GM23248 (cell line): ENCODE measurements at regions not wholly inside any gene's neighbourhood (a gene's known extent, or its start where the extent isn't known, plus 50 kb on each side); places are given as distances from the start of the nearest gene placed in this dataset.
"Not testable (repeated sequence)": the region's sequence is repeated elsewhere in the genome, so short reads cannot be mapped to it uniquely, and the experiment has no call there.

ENCODE experiments used
- DNase-seq: peaks from one replicate; pipeline ENCODE4 v3.0.0-alpha.2; 2015
- H2AFZ ChIP-seq: fragments of 200-600 bp; sonication (generic); 2 replicates; pipeline ENCODE4 v1.6.1; 2016; ENCODE audit warnings: antibody characterized with exemption
- H3F3A ChIP-seq: fragments of 200-600 bp; sonication (generic); 2 replicates; pipeline ENCODE4 v1.6.1; 2016; ENCODE audit warnings: mild to moderate bottlenecking, antibody characterized with exemption, mixed run types; ENCODE audit not compliant: insufficient read depth
- H3K27ac ChIP-seq: fragments of 200-600 bp; sonication (generic); 2 replicates; pipeline ENCODE4 v1.5.1; 2016; ENCODE audit warnings: mild to moderate bottlenecking
- H3K27me3 ChIP-seq: fragments of 200-600 bp; sonication (generic); replicated peaks from 2 replicates; pipeline ENCODE4 v1.6.1; 2016; ENCODE audit warnings: mild to moderate bottlenecking; ENCODE audit not compliant: insufficient read depth
- H3K36me3 ChIP-seq: fragments of 200-600 bp; sonication (generic); 2 replicates; pipeline ENCODE4 v1.6.1; 2016; ENCODE audit warnings: low read depth, mild to moderate bottlenecking
- H3K4me1 ChIP-seq: fragments of 200-600 bp; sonication (generic); 2 replicates; pipeline ENCODE4 v1.6.1; 2016; ENCODE audit warnings: mild to moderate bottlenecking; ENCODE audit not compliant: insufficient read depth
- H3K4me2 ChIP-seq: fragments of 200-600 bp; sonication (generic); one replicate; pipeline ENCODE4 v1.6.1; 2016; ENCODE audit warnings: mild to moderate bottlenecking; ENCODE audit not compliant: unreplicated experiment
- H3K4me3 ChIP-seq: fragments of 200-600 bp; sonication (generic); 2 replicates; pipeline ENCODE4 v1.5.1; 2016; ENCODE audit warnings: mild to moderate bottlenecking
- H3K79me2 ChIP-seq: fragments of 200-600 bp; sonication (generic); 2 replicates; pipeline ENCODE4 v1.6.1; 2016; ENCODE audit warnings: mild to moderate bottlenecking; ENCODE audit not compliant: insufficient read depth
- H3K9ac ChIP-seq: fragments of 200-600 bp; sonication (generic); 2 replicates; pipeline ENCODE4 v1.6.1; 2016; ENCODE audit warnings: mild to moderate bottlenecking
- H3K9me2 ChIP-seq: fragments of 200-600 bp; sonication (generic); 2 replicates; pipeline ENCODE4 v1.6.1; 2016; ENCODE audit warnings: mixed run types, mild to moderate bottlenecking, moderate library complexity; ENCODE audit not compliant: insufficient read depth
- H3K9me3 ChIP-seq: fragments of 200-600 bp; sonication (generic); one replicate; pipeline ENCODE4 v1.6.1; 2017; ENCODE audit warnings: low read depth
- H4K20me1 ChIP-seq: fragments of 200-600 bp; sonication (generic); 2 replicates; pipeline ENCODE4 v1.6.0; 2016; ENCODE audit not compliant: insufficient read depth
- EZH2 ChIP-seq: fragments of 200-600 bp; sonication (generic); IDR thresholded peaks from 2 replicates; pipeline ENCODE4 v1.6.1; 2018; ENCODE audit warnings: antibody characterized with exemption, mild to moderate bottlenecking; ENCODE audit not compliant: insufficient read depth, poor library complexity, severe bottlenecking
- EZH2phosphoT487 ChIP-seq: fragments of 200-600 bp; sonication (generic); IDR thresholded peaks from 2 replicates; pipeline ENCODE4 v1.6.1; 2018; ENCODE audit warnings: antibody characterized with exemption, moderate library complexity, mild to moderate bottlenecking, low read depth; ENCODE audit not compliant: insufficient read depth
- WGBS, 2 experiments: methylation state at CpG; one replicate each; pipeline ENCODE4 v1.1.6; 2015 to 2017; ENCODE audit warnings: low lambda C conversion rate in 2 of 2, low coverage in 1 of 2; ENCODE audit errors: missing lambda C conversion rate in 2 of 2; 5-methylcytosine and 5-hydroxymethylcytosine counted together
- in situ Hi-C: fragments of 300-500 bp; cut with MboI; formaldehyde crosslinking; loops from 2 replicates; pipeline ENCODE4 v1.15.0; 2020

DNA sequence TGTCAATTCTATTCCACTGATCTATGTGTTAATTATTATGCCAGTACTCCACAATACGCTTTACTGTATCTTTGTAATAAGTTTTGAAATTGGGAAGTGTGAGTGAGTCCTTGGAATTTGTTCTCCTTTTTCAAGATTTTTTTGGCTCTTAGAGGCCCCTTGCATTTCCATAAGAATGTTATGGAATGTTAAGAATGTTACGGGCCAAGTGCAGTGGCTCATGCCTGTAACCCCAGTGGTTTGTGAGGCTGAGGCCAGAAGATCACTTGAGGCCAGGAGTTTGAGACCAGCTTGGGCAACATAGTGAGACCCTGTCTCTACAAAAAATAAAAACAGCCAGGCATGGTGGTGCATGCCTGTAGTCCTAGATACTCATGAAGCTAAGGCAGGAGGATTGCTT is 167.6 kb upstream of the CXorf66 start:
- H3K9ac ChIP-seq: no peak overlapping the region
- H3K27ac ChIP-seq: no peak overlapping the region
- in situ Hi-C loops: no loop called here
- no peak overlapping the region for H3K4me2 ChIP-seq
- no peaks in the 10 kb centered on the region for H3F3A ChIP-seq
- H3K27me3 ChIP-seq: no peaks in the 10 kb centered on the region
- no peaks in the 10 kb centered on the region for H3K36me3 ChIP-seq
- no peaks in the 10 kb centered on the region for H3K9me3 ChIP-seq
- no peak overlapping the region for H2AFZ ChIP-seq
- H4K20me1 ChIP-seq: no peaks in the 10 kb centered on the region
- no peak overlapping the region for H3K4me3 ChIP-seq
- H3K9me2 ChIP-seq: no peaks in the 10 kb centered on the region
- DNase-seq: no peak
- 86 to 100% methylated on average over 2 of the region's 2 CpGs for WGBS, 2 experiments
- no peaks in the 10 kb centered on the region for H3K4me1 ChIP-seq
- no peak for TF ChIP-seq EZH2
- no peak for TF ChIP-seq EZH2phosphoT487
- no peaks in the 10 kb centered on the region for H3K79me2 ChIP-seq

- Histone ChIP-seq H3K9me2 (no peaks in the 10 kb centered on the region), H4K20me1 (no peaks in the 10 kb centered on the region), H3K27me3 (no peaks in the 10 kb centered on the region), H3K36me3 (no peaks in the 10 kb centered on the region), H3F3A (no peaks in the 10 kb centered on the region), H3K27ac (no peak overlapping the region), H3K9me3 (no peaks in the 10 kb centered on the region), H3K79me2 (no peaks in the 10 kb centered on the region), H2AFZ (no peak overlapping the region), H3K4me2 (no peak overlapping the region), H3K4me1 (no peaks in the 10 kb centered on the region), H3K9ac (no peak overlapping the region), H3K4me3 (no peak overlapping the region)
- in situ Hi-C loops: no loop called here
- TF ChIP-seq EZH2 (no peak), EZH2phosphoT487 (no peak)
- peak; percentile 24 for DNase-seq
- WGBS, 2 experiments: 0 to 4% methylated on average over 2 to 3 of the region's 3 CpGs
Measured at GRCh38 chrX:140123446-140123845, 158.1 kb upstream of the CXorf66 start.

DNA sequence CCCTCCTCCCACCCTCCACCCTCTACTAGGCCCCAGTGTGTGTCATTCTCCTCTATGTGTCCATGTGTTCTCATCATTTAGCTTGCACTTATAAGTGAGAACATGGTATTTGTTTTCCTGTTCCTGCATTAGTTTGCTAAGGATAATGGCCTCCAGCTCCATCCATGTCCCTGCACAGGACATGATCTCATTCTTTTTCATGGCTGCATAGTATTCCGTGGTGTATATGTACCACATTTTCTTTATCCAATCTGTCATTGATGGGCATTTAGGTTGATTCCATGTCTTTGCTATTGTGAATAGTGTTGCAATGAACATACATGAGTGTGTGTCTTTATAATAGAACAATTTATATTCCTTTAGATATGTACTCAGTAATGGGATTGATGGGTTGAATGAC is 148.7 kb upstream of the CXorf66 start:
- H3K36me3 ChIP-seq, H3K9me3 ChIP-seq, H3K79me2 ChIP-seq, H3K4me2 ChIP-seq, DNase-seq, H3K9me2 ChIP-seq, H3K27ac ChIP-seq, H2AFZ ChIP-seq, H3F3A ChIP-seq, in situ Hi-C loops, H3K9ac ChIP-seq, H3K27me3 ChIP-seq, H4K20me1 ChIP-seq, H3K4me1 ChIP-seq, H3K4me3 ChIP-seq: not testable (repeated sequence)
- WGBS, 2 experiments: 63 to 72% methylated on average over 1 of the region's 1 CpG

DNA sequence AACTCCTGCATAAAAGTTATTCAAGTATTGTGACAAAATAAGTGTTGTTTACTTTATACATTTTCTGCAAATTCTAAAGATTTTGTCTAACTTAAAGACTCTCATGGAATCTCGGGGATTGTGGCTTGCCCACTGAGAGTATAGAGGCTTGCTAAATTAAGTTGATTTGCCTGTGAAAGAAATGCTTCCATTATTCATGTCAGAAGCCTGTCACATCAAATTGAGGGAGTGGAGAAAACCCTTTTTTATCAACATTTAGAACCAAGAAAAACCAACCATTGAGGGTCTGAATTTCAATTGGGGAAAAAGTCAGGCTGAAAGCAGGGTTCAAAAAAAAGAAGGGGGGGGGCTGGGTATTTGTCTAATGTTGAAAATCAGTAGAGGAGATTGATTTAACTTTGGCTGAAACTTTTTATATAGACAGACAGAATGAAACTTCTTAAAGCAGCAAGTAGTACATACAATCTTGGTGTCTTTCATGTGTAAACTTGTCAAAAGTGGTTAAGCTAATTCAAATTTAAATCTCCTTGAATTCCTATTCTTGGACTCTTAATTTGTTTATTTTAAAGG is 144.8 kb upstream of the CXorf66 start:
- H3K79me2 ChIP-seq: no peaks in the 10 kb centered on the region
- H4K20me1 ChIP-seq: no peaks in the 10 kb centered on the region
- H3K9me3 ChIP-seq: no peaks in the 10 kb centered on the region
- in situ Hi-C loops: no loop called here
- no peaks in the 10 kb centered on the region for H3K4me1 ChIP-seq
- H3K36me3 ChIP-seq: no peaks in the 10 kb centered on the region
- TF ChIP-seq EZH2phosphoT487 (no peak), EZH2 (no peak)
- DNase-seq: no peak
- H3K9me2 ChIP-seq: no peaks in the 10 kb centered on the region
- H3F3A ChIP-seq: no peaks in the 10 kb centered on the region
- H3K27ac ChIP-seq: no peak overlapping the region
- H3K27me3 ChIP-seq: no peaks in the 10 kb centered on the region
- no peak overlapping the region for H3K4me3 ChIP-seq
- H3K9ac ChIP-seq: no peak overlapping the region
- no peak overlapping the region for H2AFZ ChIP-seq
- H3K4me2 ChIP-seq: no peak overlapping the region
- WGBS, 2 experiments: 0 to 13% methylated on average over 1 of the region's 1 CpG

DNA sequence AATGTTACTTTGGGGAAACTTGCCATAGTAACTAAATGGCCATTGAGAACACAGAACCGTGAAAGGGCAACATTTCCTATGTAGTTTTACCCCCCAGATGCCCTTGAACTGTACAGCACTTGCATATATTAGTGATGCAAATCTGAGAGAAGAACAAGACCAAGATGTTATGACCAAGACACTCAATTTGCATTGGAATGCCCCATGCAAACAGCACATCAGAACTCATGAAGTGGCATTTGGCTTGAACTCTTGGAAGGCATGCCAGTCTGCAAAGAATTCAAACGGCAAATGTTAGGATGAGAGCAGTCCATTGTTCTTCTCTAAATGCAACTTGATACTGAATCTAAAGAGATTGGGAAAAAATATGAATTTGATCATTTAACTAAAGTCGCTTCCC is 139.4 kb upstream of the CXorf66 start:
- Histone ChIP-seq H3K4me3 (no peak overlapping the region), H3F3A (no peaks in the 10 kb centered on the region), H3K27me3 (no peaks in the 10 kb centered on the region), H3K27ac (no peak overlapping the region), H3K9me2 (no peaks in the 10 kb centered on the region), H3K4me2 (no peak overlapping the region), H3K9me3 (no peaks in the 10 kb centered on the region), H4K20me1 (no peaks in the 10 kb centered on the region), H3K9ac (no peak overlapping the region), H3K4me1 (no peaks in the 10 kb centered on the region), H3K36me3 (no peaks in the 10 kb centered on the region), H3K79me2 (no peaks in the 10 kb centered on the region), H2AFZ (no peak overlapping the region)
- TF ChIP-seq EZH2 (no peak), EZH2phosphoT487 (no peak)
- DNase-seq: no peak
- in situ Hi-C loops: no loop called here
- WGBS, 2 experiments: 2 to 8% methylated on average over 3 of the region's 3 CpGs
